Neuronal stem cell (in vitro differentiated cells): ENCODE measurements at regions not wholly inside any gene's neighbourhood (a gene's known extent, or its start where the extent isn't known, plus 50 kb on each side); places are given as distances from the start of the nearest gene placed in this dataset.
A peak's percentile ranks its signal among the peaks of the same experiment; 100 is the strongest.

Experiments
- DNase-seq: peaks from one replicate; pipeline ENCODE4 v3.0.0-alpha.2; 2013; ENCODE audit warnings: low spot score
- H2AFZ ChIP-seq: one replicate; pipeline ENCODE4 v1.6.1; 2013; ENCODE audit warnings: mild to moderate bottlenecking, low read length, inconsistent platforms
- H2AK5ac ChIP-seq: 2 replicates; pipeline ENCODE4 v1.6.1; 2013; ENCODE audit warnings: low read depth, mild to moderate bottlenecking, inconsistent platforms, low read length, moderate library complexity, mixed read lengths
- H2BK120ac ChIP-seq: 2 replicates; pipeline ENCODE4 v1.6.1; 2013; ENCODE audit warnings: low read depth, mild to moderate bottlenecking, inconsistent platforms, low read length, moderate library complexity, mixed read lengths
- H2BK12ac ChIP-seq: one replicate; pipeline ENCODE4 v1.6.1; 2013; ENCODE audit warnings: low read length, inconsistent platforms
- H2BK15ac ChIP-seq: 2 replicates; pipeline ENCODE4 v1.6.1; 2013; ENCODE audit warnings: mild to moderate bottlenecking, low read length, inconsistent platforms, mixed read lengths
- H2BK5ac ChIP-seq: one replicate; pipeline ENCODE4 v1.6.1; 2013; ENCODE audit warnings: inconsistent platforms, mild to moderate bottlenecking, low read length, moderate library complexity
- H3K14ac ChIP-seq: one replicate; pipeline ENCODE4 v1.6.1; 2013; ENCODE audit warnings: low read length, inconsistent platforms
- H3K18ac ChIP-seq: 2 replicates; pipeline ENCODE4 v1.6.1; 2013; ENCODE audit warnings: low read length, inconsistent platforms
- H3K23ac ChIP-seq: 2 replicates; pipeline ENCODE4 v1.6.1; 2013; ENCODE audit warnings: low read depth, mild to moderate bottlenecking, mixed read lengths, low read length, inconsistent platforms; ENCODE audit not compliant: poor library complexity
- H3K27ac ChIP-seq: replicated peaks from 3 replicates; pipeline ENCODE4 v1.5.1; 2013; ENCODE audit warnings: low read length, inconsistent platforms
- H3K27me3 ChIP-seq, 3 experiments: 2 replicates each; pipeline ENCODE4 v1.6.1; 2013; ENCODE audit warnings: low read length in 3 of 3, mild to moderate bottlenecking in 2 of 3, inconsistent platforms in 1 of 3, low read depth in 1 of 3, mixed read lengths in 1 of 3, moderate library complexity in 1 of 3; ENCODE audit not compliant: control insufficient read depth in 3 of 3, insufficient read depth in 3 of 3
- H3K36me3 ChIP-seq, 2 donors: replicated peaks in 1 of 2; 2 replicates each; pipeline ENCODE4 v1.6.1; 2013; ENCODE audit warnings: low read length in 2 of 2; ENCODE audit not compliant: control insufficient read depth in 2 of 2, insufficient read depth in 2 of 2
- H3K4ac ChIP-seq: 2 replicates; pipeline ENCODE4 v1.6.1; 2013; ENCODE audit warnings: inconsistent platforms, mild to moderate bottlenecking, low read length, moderate library complexity
- H3K4me1 ChIP-seq, 2 donors: 1 replicate in 1 of 2; 2 replicates in 1 of 2; pipeline ENCODE4 v1.6.1; 2013; ENCODE audit warnings: low read length in 2 of 2, low read depth in 1 of 2; ENCODE audit not compliant: control insufficient read depth in 2 of 2, insufficient read depth in 1 of 2
- H3K4me2 ChIP-seq: one replicate; pipeline ENCODE4 v1.6.1; 2013; ENCODE audit warnings: mild to moderate bottlenecking, low read length, inconsistent platforms; ENCODE audit not compliant: insufficient read depth, poor library complexity, severe bottlenecking
- H3K4me3 ChIP-seq, 2 donors: 2 replicates each; pipeline ENCODE4 v1.5.1; 2013; ENCODE audit warnings: low read length in 2 of 2, mild to moderate bottlenecking in 2 of 2, inconsistent platforms in 1 of 2, moderate library complexity in 1 of 2
- H3K79me1 ChIP-seq: one replicate; pipeline ENCODE4 v1.6.1; 2013; ENCODE audit warnings: low read depth, mild to moderate bottlenecking, inconsistent platforms, low read length, moderate library complexity
- H3K9ac ChIP-seq: one replicate; pipeline ENCODE4 v1.6.1; 2013; ENCODE audit warnings: mild to moderate bottlenecking, low read depth, low read length, inconsistent platforms; ENCODE audit not compliant: poor library complexity
- H3K9me3 ChIP-seq, 2 donors: replicated peaks in 1 of 2; 2 replicates each; pipeline versions ENCODE3 to v1.6.1; 2013; ENCODE audit warnings: low read length in 2 of 2, mild to moderate bottlenecking in 2 of 2, inconsistent platforms in 1 of 2, low read depth in 1 of 2, mixed read lengths in 1 of 2, moderate library complexity in 1 of 2; ENCODE audit not compliant: control insufficient read depth in 2 of 2, insufficient read depth in 1 of 2
- H4K8ac ChIP-seq: one replicate; pipeline ENCODE4 v1.6.1; 2013; ENCODE audit warnings: low read depth, mild to moderate bottlenecking, inconsistent platforms, low read length, moderate library complexity
- H4K91ac ChIP-seq: one replicate; pipeline ENCODE4 v1.6.1; 2013; ENCODE audit warnings: low read length, low read depth, mild to moderate bottlenecking, inconsistent platforms; ENCODE audit not compliant: poor library complexity
- WGBS, 2 donors: extraction: QIAGEN DNeasy Blood & Tissue Kit; methylation state at CpG; one replicate each; pipeline ENCODE4 v1.1.7; 2013; ENCODE audit warnings: missing lambda C conversion rate in 2 of 2, mixed read lengths in 1 of 2; ENCODE audit not compliant: insufficient read length in 2 of 2, insufficient replicate concordance in 1 of 2; ENCODE audit errors: extremely low coverage in 2 of 2; 5-methylcytosine and 5-hydroxymethylcytosine counted together

DNA sequence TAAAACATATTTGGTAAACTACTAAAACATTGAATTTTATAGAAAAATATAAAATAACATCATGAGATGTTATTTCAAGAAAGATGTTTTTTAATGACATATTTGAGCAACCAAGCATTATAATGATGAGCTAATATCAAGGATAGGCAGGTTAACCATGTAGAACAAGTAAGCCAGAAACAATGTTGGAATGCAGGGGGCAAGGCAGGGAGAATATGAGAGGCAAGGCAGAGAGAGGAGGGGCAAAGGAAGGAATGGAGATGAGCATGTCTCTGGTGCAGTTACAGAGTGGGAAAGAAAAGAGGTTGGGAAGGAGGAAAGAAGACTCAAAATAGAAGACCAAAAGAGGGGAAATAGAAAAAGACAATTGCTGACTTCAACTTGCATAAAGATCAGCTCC lies 390.4 kb downstream of the MCTP2 start:
- Histone ChIP-seq H3K9ac (no peak overlapping the region), H4K8ac (no peak overlapping the region), H3K9me3 (no peaks in the 10 kb centered on the region), H3K79me1 (no peaks in the 10 kb centered on the region), H3K4me1 (no peaks in the 10 kb centered on the region), H3K14ac (no peak overlapping the region), H2AK5ac (no peak overlapping the region), H2BK12ac (no peak overlapping the region), H3K36me3 (no peaks in the 10 kb centered on the region), H2BK5ac (no peak overlapping the region), H2AFZ (no peak overlapping the region), H3K4ac (no peak overlapping the region), H3K27ac (no peak overlapping the region), H3K27me3 (no peaks in the 10 kb centered on the region), H3K23ac (no peak overlapping the region), H4K91ac (no peak overlapping the region), H3K4me2 (no peak overlapping the region), H3K18ac (no peak overlapping the region), H2BK120ac (no peak overlapping the region), H3K4me3 (no peak overlapping the region), H2BK15ac (no peak overlapping the region)
- no peak for DNase-seq

DNA sequence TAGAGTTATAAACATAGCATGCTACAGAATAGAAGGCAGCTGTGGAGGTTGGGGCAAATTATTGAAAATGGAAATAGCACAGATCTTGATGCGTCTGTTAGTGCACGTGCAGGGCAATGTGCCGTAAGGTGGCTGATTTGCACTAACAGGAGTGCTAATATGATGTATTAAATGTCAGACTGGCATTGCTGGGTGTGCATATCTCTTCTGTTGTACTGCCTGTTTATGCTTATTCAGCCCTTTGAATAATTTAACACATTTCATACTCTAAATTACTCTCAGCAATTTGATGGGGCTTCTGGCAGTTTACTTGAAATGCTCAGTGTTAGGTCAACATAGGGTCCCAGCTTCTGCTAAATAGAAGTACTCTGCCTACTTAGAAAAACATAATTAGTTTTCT lies 395.6 kb downstream of the MCTP2 start:
- Histone ChIP-seq H3K27ac (no peak overlapping the region), H2AK5ac (no peak overlapping the region), H3K79me1 (no peaks in the 10 kb centered on the region), H3K9ac (no peak overlapping the region), H3K4ac (no peak overlapping the region), H4K8ac (no peak overlapping the region), H3K18ac (no peak overlapping the region), H3K27me3 (no peaks in the 10 kb centered on the region), H2BK5ac (no peak overlapping the region), H2BK12ac (no peak overlapping the region), H2AFZ (no peak overlapping the region), H4K91ac (no peak overlapping the region), H3K9me3 (no peaks in the 10 kb centered on the region), H2BK15ac (no peak overlapping the region), H2BK120ac (no peak overlapping the region), H3K23ac (no peak overlapping the region), H3K4me1 (no peaks in the 10 kb centered on the region), H3K14ac (no peak overlapping the region), H3K4me3 (no peak overlapping the region), H3K4me2 (no peak overlapping the region), H3K36me3 (no peaks in the 10 kb centered on the region)
- no peak for DNase-seq
- WGBS, 2 donors = no CpG with 5 or more reads among the region's 3 CpGs

DNA sequence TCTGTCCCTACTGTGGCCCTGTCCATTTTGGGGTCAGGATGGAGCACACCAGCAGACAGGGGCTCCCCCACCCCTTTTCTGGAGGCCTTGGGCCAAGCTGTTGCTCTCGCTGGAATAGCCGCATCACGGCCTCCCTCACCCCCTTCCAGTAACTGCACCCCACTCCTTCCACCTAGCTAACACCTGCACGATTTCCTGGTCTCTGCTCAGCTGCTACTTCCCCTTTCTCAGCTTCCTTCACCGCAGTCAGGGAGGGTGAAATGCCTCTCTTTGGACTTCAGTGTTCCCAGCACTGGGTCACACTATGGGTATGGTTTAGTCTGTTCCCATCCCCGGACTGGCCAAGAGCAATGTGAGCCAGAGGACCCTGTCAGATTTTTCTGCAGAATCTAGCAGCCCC lies 400.2 kb downstream of the MCTP2 start:
- Histone ChIP-seq H3K79me1 (no peaks in the 10 kb centered on the region), H3K14ac (no peak overlapping the region), H3K4me1 (no peaks in the 10 kb centered on the region), H3K36me3 (no peaks in the 10 kb centered on the region), H2BK120ac (no peak overlapping the region), H3K27me3 (peaks cover 0 to 5% (median 0%) of the 10 kb centered on the region in 3 experiments), H3K27ac (no peak overlapping the region), H3K9ac (no peak overlapping the region), H3K9me3 (no peaks in the 10 kb centered on the region), H2AFZ (no peak overlapping the region), H2BK5ac (no peak overlapping the region), H2BK15ac (no peak overlapping the region), H2BK12ac (no peak overlapping the region), H4K8ac (no peak overlapping the region), H3K23ac (peak overlapping the region; percentile 60), H3K18ac (no peak overlapping the region), H2AK5ac (no peak overlapping the region), H3K4me2 (no peak overlapping the region), H4K91ac (no peak overlapping the region), H3K4ac (no peak overlapping the region), H3K4me3 (no peak overlapping the region)
- no CpG with 5 or more reads among the region's 6 CpGs for WGBS, 2 donors
- no peak for DNase-seq

DNA sequence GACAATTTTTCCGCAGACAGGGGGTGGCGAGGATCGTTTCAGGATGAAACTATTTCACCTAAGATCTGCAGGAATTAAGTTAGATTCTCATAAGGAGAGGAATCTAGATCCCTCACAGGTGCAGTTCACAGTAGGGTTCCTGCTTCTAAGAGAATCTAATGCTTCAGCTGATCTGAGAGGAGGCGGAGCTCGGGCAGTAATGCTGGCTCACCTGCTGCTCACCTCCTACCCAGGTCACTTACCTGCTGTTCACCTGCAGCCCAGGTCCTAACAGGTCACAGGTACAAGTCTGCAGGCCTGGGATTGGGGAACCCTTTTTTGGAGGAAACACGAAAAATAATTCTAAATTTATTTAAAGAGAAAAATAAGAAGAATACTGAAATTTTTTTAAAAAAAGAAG lies 406.8 kb downstream of the MCTP2 start:
- H3K27ac ChIP-seq = no peak overlapping the region
- no CpG with 5 or more reads among the region's 6 CpGs for WGBS, 2 donors
- H3K4me2 ChIP-seq = no peak overlapping the region
- no peak overlapping the region for H3K9ac ChIP-seq
- H3K4ac ChIP-seq = no peak overlapping the region
- H3K9me3 ChIP-seq = no peaks in the 10 kb centered on the region
- no peak overlapping the region for H4K8ac ChIP-seq
- no peak overlapping the region for H3K4me3 ChIP-seq
- no peak overlapping the region for H4K91ac ChIP-seq
- DNase-seq = no peak
- no peaks in the 10 kb centered on the region for H3K36me3 ChIP-seq
- H3K14ac ChIP-seq = no peak overlapping the region
- no peak overlapping the region for H2AK5ac ChIP-seq
- no peak overlapping the region for H2BK5ac ChIP-seq
- no peaks in the 10 kb centered on the region for H3K4me1 ChIP-seq
- no peaks in the 10 kb centered on the region for H3K79me1 ChIP-seq
- no peak overlapping the region for H2BK120ac ChIP-seq
- no peak overlapping the region for H3K18ac ChIP-seq
- no peaks in the 10 kb centered on the region for H3K27me3 ChIP-seq
- no peak overlapping the region for H2BK15ac ChIP-seq
- no peak overlapping the region for H2AFZ ChIP-seq
- H3K23ac ChIP-seq = no peak overlapping the region
- no peak overlapping the region for H2BK12ac ChIP-seq
